WTC11 (cell line): ENCODE measurements at regions not wholly inside any gene's neighbourhood (a gene's known extent, or its start where the extent isn't known, plus 50 kb on each side); places are given as distances from the start of the nearest gene placed in this dataset.

Experiments
- CREB1 ChIP-seq: sonication (generic); formaldehyde crosslinking; IDR thresholded peaks from 2 replicates; pipeline ENCODE4 v1.8.0; 2023; ENCODE audit warnings: mild to moderate bottlenecking, missing genetic modification reagents
- CREM ChIP-seq: sonication (generic); formaldehyde crosslinking; IDR thresholded peaks from 2 replicates; pipeline ENCODE4 v1.8.1; 2022; ENCODE audit warnings: mild to moderate bottlenecking, missing genetic modification reagents, moderate library complexity
- ESRRA ChIP-seq: sonication (generic); formaldehyde crosslinking; IDR thresholded peaks from 2 replicates; pipeline ENCODE4 v1.8.1; 2022; ENCODE audit warnings: mild to moderate bottlenecking, missing genetic modification reagents, borderline replicate concordance
- ETV6 ChIP-seq: sonication (generic); formaldehyde crosslinking; IDR thresholded peaks from 2 replicates; pipeline ENCODE4 v1.8.1; 2022; ENCODE audit warnings: mild to moderate bottlenecking, missing genetic modification reagents
- JUN ChIP-seq: sonication (generic); formaldehyde crosslinking; IDR thresholded peaks from 2 replicates; pipeline ENCODE4 v1.8.0; 2023; ENCODE audit warnings: mild to moderate bottlenecking, missing genetic modification reagents
- SP1 ChIP-seq: sonication (generic); formaldehyde crosslinking; conservative IDR thresholded peaks from 2 replicates; pipeline ENCODE4 v1.8.1; 2022; ENCODE audit warnings: missing genetic modification reagents
- TEAD4 ChIP-seq: sonication (generic); formaldehyde crosslinking; IDR thresholded peaks from 2 replicates; pipeline ENCODE4 v1.8.0; 2022; ENCODE audit warnings: mild to moderate bottlenecking, missing genetic modification reagents
- ZNF263 ChIP-seq: sonication (generic); formaldehyde crosslinking; IDR thresholded peaks from 2 replicates; pipeline ENCODE4 v1.8.1; 2022; ENCODE audit warnings: low read depth, mild to moderate bottlenecking, moderate library complexity, missing genetic modification reagents
- TF ChIP-seq, protein P1 (sequence below): fragments of 200-600 bp; IDR thresholded peaks from 2 replicates; pipeline ENCODE4 v1.8.0; 2022; ENCODE audit warnings: antibody characterized with exemption
- TF ChIP-seq, protein P2 (sequence below): sonication (generic); formaldehyde crosslinking; IDR thresholded peaks from 2 replicates; pipeline ENCODE4 v1.8.1; 2023; ENCODE audit warnings: mild to moderate bottlenecking, moderate library complexity, missing genetic modification reagents
- TF ChIP-seq, protein P3 (sequence below): sonication (generic); formaldehyde crosslinking; IDR thresholded peaks from 2 replicates; pipeline ENCODE4 v1.8.1; 2023; ENCODE audit warnings: mild to moderate bottlenecking, missing genetic modification reagents, moderate library complexity
- TF ChIP-seq, protein P4 (sequence below): sonication (generic); formaldehyde crosslinking; IDR thresholded peaks from 2 replicates; pipeline ENCODE4 v1.8.1; 2022; ENCODE audit warnings: low read depth, missing genetic modification reagents, borderline replicate concordance
- TF ChIP-seq, protein P5 (sequence below): sonication (generic); formaldehyde crosslinking; IDR thresholded peaks from 2 replicates; pipeline ENCODE4 v1.8.1; 2023; ENCODE audit warnings: mild to moderate bottlenecking, missing genetic modification reagents
- TF ChIP-seq, protein P6 (sequence below): sonication (generic); formaldehyde crosslinking; IDR thresholded peaks from 2 replicates; pipeline ENCODE4 v1.8.0; 2022; ENCODE audit warnings: mild to moderate bottlenecking, missing genetic modification reagents

DNA sequence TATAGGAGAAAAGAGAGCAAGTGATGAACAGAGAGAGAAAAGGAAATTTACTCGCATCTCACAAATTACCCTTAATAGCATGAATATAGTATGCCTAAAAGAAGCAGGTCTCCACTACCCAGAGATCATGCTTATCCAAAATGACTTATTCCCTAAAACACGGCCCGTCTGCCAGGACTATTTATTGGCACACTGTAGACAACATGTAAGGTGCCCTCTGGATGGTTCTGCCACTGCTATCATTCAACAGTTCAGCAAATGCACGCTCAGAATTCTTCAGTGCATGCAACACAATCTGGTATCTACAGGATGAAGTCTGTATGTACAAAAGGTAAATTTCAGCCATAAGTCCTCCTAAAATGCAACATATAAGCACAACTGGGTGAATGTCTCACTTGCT lies 465.8 kb downstream of the SHQ1 start:
- TF ChIP-seq, protein P1, sequence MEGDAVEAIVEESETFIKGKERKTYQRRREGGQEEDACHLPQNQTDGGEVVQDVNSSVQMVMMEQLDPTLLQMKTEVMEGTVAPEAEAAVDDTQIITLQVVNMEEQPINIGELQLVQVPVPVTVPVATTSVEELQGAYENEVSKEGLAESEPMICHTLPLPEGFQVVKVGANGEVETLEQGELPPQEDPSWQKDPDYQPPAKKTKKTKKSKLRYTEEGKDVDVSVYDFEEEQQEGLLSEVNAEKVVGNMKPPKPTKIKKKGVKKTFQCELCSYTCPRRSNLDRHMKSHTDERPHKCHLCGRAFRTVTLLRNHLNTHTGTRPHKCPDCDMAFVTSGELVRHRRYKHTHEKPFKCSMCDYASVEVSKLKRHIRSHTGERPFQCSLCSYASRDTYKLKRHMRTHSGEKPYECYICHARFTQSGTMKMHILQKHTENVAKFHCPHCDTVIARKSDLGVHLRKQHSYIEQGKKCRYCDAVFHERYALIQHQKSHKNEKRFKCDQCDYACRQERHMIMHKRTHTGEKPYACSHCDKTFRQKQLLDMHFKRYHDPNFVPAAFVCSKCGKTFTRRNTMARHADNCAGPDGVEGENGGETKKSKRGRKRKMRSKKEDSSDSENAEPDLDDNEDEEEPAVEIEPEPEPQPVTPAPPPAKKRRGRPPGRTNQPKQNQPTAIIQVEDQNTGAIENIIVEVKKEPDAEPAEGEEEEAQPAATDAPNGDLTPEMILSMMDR = no peak
- TF ChIP-seq CREB1 = no peak
- TF ChIP-seq CREM (CRISPR knock-in tag) = no peak
- TF ChIP-seq ESRRA = no peak
- no peak for TF ChIP-seq ETV6
- TF ChIP-seq, protein P2, sequence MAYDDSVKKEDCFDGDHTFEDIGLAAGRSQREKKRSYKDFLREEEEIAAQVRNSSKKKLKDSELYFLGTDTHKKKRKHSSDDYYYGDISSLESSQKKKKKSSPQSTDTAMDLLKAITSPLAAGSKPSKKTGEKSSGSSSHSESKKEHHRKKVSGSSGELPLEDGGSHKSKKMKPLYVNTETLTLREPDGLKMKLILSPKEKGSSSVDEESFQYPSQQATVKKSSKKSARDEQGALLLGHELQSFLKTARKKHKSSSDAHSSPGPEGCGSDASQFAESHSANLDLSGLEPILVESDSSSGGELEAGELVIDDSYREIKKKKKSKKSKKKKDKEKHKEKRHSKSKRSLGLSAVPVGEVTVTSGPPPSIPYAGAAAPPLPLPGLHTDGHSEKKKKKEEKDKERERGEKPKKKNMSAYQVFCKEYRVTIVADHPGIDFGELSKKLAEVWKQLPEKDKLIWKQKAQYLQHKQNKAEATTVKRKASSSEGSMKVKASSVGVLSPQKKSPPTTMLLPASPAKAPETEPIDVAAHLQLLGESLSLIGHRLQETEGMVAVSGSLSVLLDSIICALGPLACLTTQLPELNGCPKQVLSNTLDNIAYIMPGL (CRISPR knock-in tag) = no peak
- TF ChIP-seq, protein P3, sequence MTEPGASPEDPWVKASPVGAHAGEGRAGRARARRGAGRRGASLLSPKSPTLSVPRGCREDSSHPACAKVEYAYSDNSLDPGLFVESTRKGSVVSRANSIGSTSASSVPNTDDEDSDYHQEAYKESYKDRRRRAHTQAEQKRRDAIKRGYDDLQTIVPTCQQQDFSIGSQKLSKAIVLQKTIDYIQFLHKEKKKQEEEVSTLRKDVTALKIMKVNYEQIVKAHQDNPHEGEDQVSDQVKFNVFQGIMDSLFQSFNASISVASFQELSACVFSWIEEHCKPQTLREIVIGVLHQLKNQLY (CRISPR knock-in tag) = no peak
- TF ChIP-seq, protein P4, sequence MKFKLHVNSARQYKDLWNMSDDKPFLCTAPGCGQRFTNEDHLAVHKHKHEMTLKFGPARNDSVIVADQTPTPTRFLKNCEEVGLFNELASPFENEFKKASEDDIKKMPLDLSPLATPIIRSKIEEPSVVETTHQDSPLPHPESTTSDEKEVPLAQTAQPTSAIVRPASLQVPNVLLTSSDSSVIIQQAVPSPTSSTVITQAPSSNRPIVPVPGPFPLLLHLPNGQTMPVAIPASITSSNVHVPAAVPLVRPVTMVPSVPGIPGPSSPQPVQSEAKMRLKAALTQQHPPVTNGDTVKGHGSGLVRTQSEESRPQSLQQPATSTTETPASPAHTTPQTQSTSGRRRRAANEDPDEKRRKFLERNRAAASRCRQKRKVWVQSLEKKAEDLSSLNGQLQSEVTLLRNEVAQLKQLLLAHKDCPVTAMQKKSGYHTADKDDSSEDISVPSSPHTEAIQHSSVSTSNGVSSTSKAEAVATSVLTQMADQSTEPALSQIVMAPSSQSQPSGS (CRISPR knock-in tag) = no peak
- TF ChIP-seq TEAD4 (CRISPR knock-in tag) = no peak
- TF ChIP-seq, protein P5, sequence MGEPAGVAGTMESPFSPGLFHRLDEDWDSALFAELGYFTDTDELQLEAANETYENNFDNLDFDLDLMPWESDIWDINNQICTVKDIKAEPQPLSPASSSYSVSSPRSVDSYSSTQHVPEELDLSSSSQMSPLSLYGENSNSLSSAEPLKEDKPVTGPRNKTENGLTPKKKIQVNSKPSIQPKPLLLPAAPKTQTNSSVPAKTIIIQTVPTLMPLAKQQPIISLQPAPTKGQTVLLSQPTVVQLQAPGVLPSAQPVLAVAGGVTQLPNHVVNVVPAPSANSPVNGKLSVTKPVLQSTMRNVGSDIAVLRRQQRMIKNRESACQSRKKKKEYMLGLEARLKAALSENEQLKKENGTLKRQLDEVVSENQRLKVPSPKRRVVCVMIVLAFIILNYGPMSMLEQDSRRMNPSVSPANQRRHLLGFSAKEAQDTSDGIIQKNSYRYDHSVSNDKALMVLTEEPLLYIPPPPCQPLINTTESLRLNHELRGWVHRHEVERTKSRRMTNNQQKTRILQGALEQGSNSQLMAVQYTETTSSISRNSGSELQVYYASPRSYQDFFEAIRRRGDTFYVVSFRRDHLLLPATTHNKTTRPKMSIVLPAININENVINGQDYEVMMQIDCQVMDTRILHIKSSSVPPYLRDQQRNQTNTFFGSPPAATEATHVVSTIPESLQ = no peak
- TF ChIP-seq, protein P6, sequence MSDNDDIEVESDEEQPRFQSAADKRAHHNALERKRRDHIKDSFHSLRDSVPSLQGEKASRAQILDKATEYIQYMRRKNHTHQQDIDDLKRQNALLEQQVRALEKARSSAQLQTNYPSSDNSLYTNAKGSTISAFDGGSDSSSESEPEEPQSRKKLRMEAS (CRISPR knock-in tag) = no peak
- TF ChIP-seq JUN = no peak
- TF ChIP-seq ZNF263 (CRISPR knock-in tag) = no peak
- no peak for TF ChIP-seq SP1 (CRISPR knock-in tag)
